HUES48 (cell line): ENCODE measurements at regions not wholly inside any gene's neighbourhood (a gene's known extent, or its start where the extent isn't known, plus 50 kb on each side); places are given as distances from the start of the nearest gene placed in this dataset.
"Not testable (repeated sequence)": the region's sequence is repeated elsewhere in the genome, so short reads cannot be mapped to it uniquely, and the experiment has no call there.

ENCODE experiments used
- H3K27ac ChIP-seq: one replicate; pipeline ENCODE4 v1.7.0; 2013; ENCODE audit warnings: low read depth, low read length, inconsistent platforms
- H3K27me3 ChIP-seq: 2 replicates; pipeline ENCODE4 v1.6.1; 2013; ENCODE audit warnings: mild to moderate bottlenecking, low read length; ENCODE audit not compliant: control insufficient read depth, insufficient read depth
- H3K36me3 ChIP-seq: 2 replicates; pipeline ENCODE4 v1.6.1; 2013; ENCODE audit warnings: low read length; ENCODE audit not compliant: control insufficient read depth, insufficient read depth
- H3K4me1 ChIP-seq: 2 replicates; pipeline ENCODE4 v1.6.1; 2013; ENCODE audit warnings: mild to moderate bottlenecking, low read length; ENCODE audit not compliant: control insufficient read depth, insufficient read depth
- H3K4me3 ChIP-seq: 2 replicates; pipeline ENCODE4 v1.5.1; 2013; ENCODE audit warnings: mild to moderate bottlenecking, low read depth, low read length
- H3K9ac ChIP-seq: 2 replicates; pipeline ENCODE4 v1.6.1; 2013; ENCODE audit warnings: mild to moderate bottlenecking, low read depth, low read length, moderate library complexity
- H3K9me3 ChIP-seq: 2 replicates; pipeline ENCODE4 v1.6.1; 2013; ENCODE audit warnings: low read length; ENCODE audit not compliant: control insufficient read depth, insufficient read depth

DNA sequence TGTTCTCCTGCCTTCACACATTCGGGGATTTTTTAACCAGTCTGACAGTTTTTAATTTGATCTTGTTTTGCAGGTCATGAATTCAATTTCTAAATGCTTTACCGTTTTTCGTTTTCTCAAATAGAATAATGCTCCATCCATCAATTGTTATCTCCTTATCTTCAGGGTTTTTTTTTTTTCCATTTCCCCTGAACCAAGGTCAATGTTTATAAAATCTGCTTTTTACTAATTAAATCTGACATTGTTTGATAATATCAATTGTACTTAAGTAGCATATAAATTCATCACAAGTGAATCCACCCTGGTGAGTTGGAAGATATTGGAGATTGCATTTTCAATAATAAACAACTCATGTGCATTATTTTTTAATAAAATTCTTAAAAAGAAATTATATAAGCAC is 2004.6 kb upstream of the WWC1 start:
- Histone ChIP-seq H3K4me1 (0 out of 2 replicates have a peak, but pooled peaks cover 7% of the 10 kb centered on the region), H3K27me3 (no peaks in the 10 kb centered on the region), H3K4me3 (no peak overlapping the region), H3K9me3 (no peaks in the 10 kb centered on the region), H3K9ac (no peak overlapping the region), H3K27ac (no peak overlapping the region), H3K36me3 (no peaks in the 10 kb centered on the region)

GRCh38 chr5:166287866-166288265 is 2003.6 kb upstream of the WWC1 start:
- H3K4me3 ChIP-seq, result no peak overlapping the region
- H3K36me3 ChIP-seq, result no peaks in the 10 kb centered on the region
- no peak overlapping the region for H3K27ac ChIP-seq
- H3K27me3 ChIP-seq, result no peaks in the 10 kb centered on the region
- H3K4me1 ChIP-seq, result 0 out of 2 replicates have a peak, but pooled peaks cover 7% of the 10 kb centered on the region
- no peaks in the 10 kb centered on the region for H3K9me3 ChIP-seq
- H3K9ac ChIP-seq, result no peak overlapping the region

DNA sequence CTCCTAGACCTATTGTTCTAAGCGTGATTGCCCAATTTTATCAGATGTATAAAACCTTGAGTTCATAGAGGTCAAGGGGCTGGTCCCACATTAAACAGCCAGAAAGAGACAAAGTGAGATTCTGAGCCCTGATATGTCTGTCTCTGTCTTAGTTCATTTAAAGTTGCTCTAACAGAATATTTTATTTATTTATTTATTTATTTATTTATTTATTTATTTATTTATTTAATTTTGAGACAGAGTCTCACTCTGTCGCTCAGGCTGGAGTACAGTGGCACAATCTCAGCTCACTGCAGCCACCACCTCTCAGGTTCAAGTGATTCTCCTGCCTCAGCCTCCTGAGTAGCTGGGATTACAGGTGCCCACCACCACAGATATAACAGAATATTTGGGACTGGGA is 1999.6 kb upstream of the WWC1 start:
- H3K9ac ChIP-seq, H3K4me1 ChIP-seq, H3K36me3 ChIP-seq, H3K27ac ChIP-seq, H3K27me3 ChIP-seq, H3K4me3 ChIP-seq, H3K9me3 ChIP-seq: not testable (repeated sequence)

DNA sequence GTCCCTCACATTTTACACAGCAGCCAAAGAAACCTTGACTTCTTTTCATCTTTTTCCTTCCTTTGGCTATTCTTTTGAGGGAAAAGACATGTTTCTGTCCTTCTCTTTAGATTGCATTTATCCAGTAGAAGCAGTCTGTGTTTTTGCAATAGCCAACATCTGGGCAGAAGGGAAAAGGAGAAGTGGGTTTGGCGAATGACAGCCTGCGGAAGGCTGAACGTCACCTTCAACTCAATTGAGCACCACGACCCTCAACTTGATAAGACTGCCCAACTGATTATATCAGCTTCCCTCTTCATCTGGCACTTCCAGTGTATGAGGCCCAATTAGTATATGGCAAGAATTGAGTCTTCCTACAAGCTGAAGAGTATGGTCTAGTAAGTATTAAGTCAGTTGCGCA is 1997.6 kb upstream of the WWC1 start:
- Histone ChIP-seq H3K4me3 (no peak overlapping the region), H3K27ac (no peak overlapping the region), H3K9ac (no peak overlapping the region), H3K9me3 (no peaks in the 10 kb centered on the region), H3K4me1 (no peaks in the 10 kb centered on the region), H3K27me3 (no peaks in the 10 kb centered on the region), H3K36me3 (no peaks in the 10 kb centered on the region)

- Histone ChIP-seq H3K9me3 (peaks cover 14% of the 10 kb centered on the region; the same call in 1 of the 2 replicates), H3K4me1 (no peaks in the 10 kb centered on the region), H3K36me3 (no peaks in the 10 kb centered on the region), H3K27me3 (no peaks in the 10 kb centered on the region), H3K4me3 (no peak overlapping the region), H3K9ac (no peak overlapping the region), H3K27ac (no peak overlapping the region)
Measured at GRCh38 chr5:166302166-166302565, 1989.3 kb upstream of the WWC1 start.

- no peak overlapping the region for H3K27ac ChIP-seq
- H3K9me3 ChIP-seq, result no peaks in the 10 kb centered on the region
- no peaks in the 10 kb centered on the region for H3K36me3 ChIP-seq
- no peak overlapping the region for H3K9ac ChIP-seq
- peaks cover 35% of the 10 kb centered on the region for H3K4me1 ChIP-seq
- no peak overlapping the region for H3K4me3 ChIP-seq
- H3K27me3 ChIP-seq, result peaks cover 7% of the 10 kb centered on the region
Measured at GRCh38 chr5:166317425-166317824, 1974.0 kb upstream of the WWC1 start.

DNA sequence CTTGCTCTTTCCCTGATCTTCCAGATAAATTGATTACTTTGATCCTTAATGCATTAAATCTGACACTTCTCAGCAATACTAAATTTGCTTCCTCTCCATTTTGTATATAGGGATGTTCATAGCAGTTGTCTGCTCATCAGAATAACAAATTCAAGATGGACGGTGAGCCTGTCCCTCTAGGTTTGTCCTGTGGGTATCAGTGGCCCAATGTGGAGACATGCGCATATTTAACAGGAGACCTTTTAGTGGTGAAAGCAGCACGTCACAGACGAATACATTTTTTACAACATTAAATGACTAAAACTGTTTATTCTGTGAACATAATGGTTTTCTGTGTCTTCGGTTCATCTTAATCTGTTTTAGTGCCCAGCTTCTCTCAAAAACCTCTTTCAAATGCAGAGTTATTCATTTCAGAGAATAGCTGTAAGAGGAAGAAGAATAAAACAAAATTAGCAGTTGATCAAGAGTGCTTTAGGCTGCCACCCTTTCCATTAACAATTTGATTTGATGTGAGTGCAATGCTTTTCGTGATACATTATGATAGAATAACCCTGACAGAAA is 1970.4 kb upstream of the WWC1 start:
- Histone ChIP-seq H3K4me1 (peaks cover 54% of the 10 kb centered on the region), H3K36me3 (no peaks in the 10 kb centered on the region), H3K9ac (no peak overlapping the region), H3K9me3 (no peaks in the 10 kb centered on the region), H3K4me3 (no peak overlapping the region), H3K27me3 (peaks cover 43% of the 10 kb centered on the region), H3K27ac (peak overlapping the region; percentile 48)

- Histone ChIP-seq H3K4me1 (peaks cover 46% of the 10 kb centered on the region), H3K27me3 (peaks cover 55% of the 10 kb centered on the region), H3K4me3 (peak overlapping the region; percentile 36), H3K9ac (no peak overlapping the region), H3K9me3 (no peaks in the 10 kb centered on the region), H3K27ac (peak overlapping the region; percentile 56), H3K36me3 (no peaks in the 10 kb centered on the region)
Measured at GRCh38 chr5:166324372-166324771, 1967.1 kb upstream of the WWC1 start.

- H3K9ac ChIP-seq, result no peak overlapping the region
- H3K36me3 ChIP-seq, result no peaks in the 10 kb centered on the region
- no peak overlapping the region for H3K4me3 ChIP-seq
- H3K27ac ChIP-seq, result no peak overlapping the region
- H3K9me3 ChIP-seq, result no peaks in the 10 kb centered on the region
- H3K27me3 ChIP-seq, result peaks cover 29% of the 10 kb centered on the region
- H3K4me1 ChIP-seq, result peaks cover 14% of the 10 kb centered on the region
Measured at GRCh38 chr5:166329149-166329800, 1962.2 kb upstream of the WWC1 start.

- Histone ChIP-seq H3K27ac (no peak overlapping the region), H3K9me3 (no peaks in the 10 kb centered on the region), H3K36me3 (no peaks in the 10 kb centered on the region), H3K4me3 (no peak overlapping the region), H3K4me1 (peaks cover 6% of the 10 kb centered on the region), H3K9ac (no peak overlapping the region), H3K27me3 (peaks cover 22% of the 10 kb centered on the region)
Measured at GRCh38 chr5:166330036-166330435, 1961.4 kb upstream of the WWC1 start.

DNA sequence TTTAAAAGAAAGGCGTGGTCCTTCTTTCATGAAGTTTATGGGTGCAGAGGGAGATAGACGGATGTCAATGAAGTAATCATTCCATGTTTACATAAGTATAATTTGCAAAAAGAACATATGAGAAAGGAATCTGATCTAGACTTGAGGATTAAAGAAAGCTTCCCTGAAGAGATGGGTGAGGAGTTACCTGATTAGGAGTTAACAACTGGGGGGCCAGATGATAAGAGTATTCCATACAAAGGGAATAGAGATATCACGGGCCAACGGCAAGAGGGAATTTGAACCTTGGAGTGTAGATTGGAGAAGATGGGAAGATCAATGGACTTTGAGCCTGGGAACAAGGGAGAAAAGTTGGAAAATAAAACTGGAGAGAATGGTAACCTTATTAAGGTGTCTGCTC is 1959.9 kb upstream of the WWC1 start:
- Histone ChIP-seq H3K4me3 (no peak overlapping the region), H3K9me3 (no peaks in the 10 kb centered on the region), H3K27me3 (peaks cover 7% of the 10 kb centered on the region), H3K9ac (no peak overlapping the region), H3K27ac (no peak overlapping the region), H3K36me3 (no peaks in the 10 kb centered on the region), H3K4me1 (no peaks in the 10 kb centered on the region)
